ENCODE measurements at regions not wholly inside any gene's neighbourhood (a gene's known extent, or its start where the extent isn't known, plus 50 kb on each side); places are given as distances from the start of the nearest gene placed in this dataset.
"Not testable (repeated sequence)": the region's sequence is repeated elsewhere in the genome, so short reads cannot be mapped to it uniquely, and the experiment has no call there.

DNA sequence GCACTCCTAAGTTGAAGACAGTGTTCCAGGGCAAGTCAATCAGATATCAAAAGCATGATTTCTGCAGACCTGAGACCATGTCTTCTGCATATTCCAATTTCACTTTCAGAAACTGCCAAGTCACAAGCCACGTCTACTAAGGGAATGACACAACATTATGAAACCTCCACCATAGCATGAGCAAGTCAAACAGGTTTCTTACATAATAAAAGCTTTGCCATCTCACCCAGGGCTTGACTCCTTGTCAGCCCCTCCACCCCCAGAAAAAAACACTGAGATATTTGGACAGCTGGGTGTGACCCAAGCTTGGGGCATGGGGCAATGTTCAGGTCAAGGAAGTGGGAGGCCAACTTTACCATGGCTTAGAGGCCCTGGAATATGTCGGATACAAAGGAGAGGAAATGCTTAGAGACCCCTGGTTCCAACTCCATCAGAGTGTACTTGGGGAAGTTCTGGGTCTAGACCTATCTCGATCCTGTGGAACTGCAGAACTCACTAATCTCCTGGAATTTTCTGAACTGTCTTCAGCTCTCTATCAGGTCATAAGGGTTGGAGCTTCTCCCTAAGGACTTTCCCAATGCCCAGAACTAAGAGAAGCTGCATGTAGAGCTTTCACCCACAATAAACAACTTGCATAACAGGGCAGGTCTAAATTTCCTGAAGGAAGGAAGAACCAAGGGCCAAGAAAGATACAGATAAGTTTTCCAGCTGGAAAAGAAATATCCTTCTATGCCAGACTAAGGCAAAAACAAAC is 80.6 kb upstream of the NAMPT start:
- intact Hi-C loops (cut with DNase I): no loop called here
- Histone ChIP-seq H3K27ac (no peak overlapping the region), H3K4me1 (no peaks in the 10 kb centered on the region), H3K4me3 (no peak overlapping the region), H3K27me3 (no peaks in the 10 kb centered on the region), H3K36me3 (no peaks in the 10 kb centered on the region), H3K9me3 (no peaks in the 10 kb centered on the region)
- DNase-seq (no peak), ATAC-seq (peak; percentile 36 to 71 (median 50))
- no peak for TF ChIP-seq POLR2A (IDR thresholded peaks at IDR 0.05)
- 60% methylated on average over 3 of the region's 3 CpGs for WGBS (ENCODE audit: insufficient coverage, low coverage, low lambda C conversion rate, missing lambda C conversion rate)

DNA sequence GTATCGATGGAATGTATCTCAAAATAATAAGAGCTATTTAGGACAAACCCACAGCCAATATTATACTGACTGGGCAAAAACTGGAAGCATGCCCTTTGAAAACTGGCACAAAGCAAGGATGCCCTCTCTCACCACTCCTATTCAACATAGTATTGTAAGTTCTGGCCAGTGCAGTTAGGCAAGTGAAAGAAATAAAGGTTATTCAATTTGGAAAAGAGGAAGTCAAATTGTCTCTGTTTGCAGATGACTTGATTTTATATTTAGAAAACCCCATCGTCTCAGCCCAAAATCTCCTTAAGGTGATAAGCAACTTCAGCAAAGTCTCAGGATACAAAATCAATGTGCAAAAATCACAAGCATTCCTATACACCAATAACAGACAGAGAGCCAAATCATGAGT is 77.7 kb upstream of the NAMPT start:
- ATAC-seq; intact Hi-C loops (cut with DNase I); DNase-seq; H3K36me3 ChIP-seq; H3K4me1 ChIP-seq; H3K4me3 ChIP-seq; H3K9me3 ChIP-seq; H3K27ac ChIP-seq; H3K27me3 ChIP-seq: not testable (repeated sequence)
- WGBS (ENCODE audit: insufficient coverage, low coverage, low lambda C conversion rate, missing lambda C conversion rate): 56% methylated on average over 2 of the region's 2 CpGs

DNA sequence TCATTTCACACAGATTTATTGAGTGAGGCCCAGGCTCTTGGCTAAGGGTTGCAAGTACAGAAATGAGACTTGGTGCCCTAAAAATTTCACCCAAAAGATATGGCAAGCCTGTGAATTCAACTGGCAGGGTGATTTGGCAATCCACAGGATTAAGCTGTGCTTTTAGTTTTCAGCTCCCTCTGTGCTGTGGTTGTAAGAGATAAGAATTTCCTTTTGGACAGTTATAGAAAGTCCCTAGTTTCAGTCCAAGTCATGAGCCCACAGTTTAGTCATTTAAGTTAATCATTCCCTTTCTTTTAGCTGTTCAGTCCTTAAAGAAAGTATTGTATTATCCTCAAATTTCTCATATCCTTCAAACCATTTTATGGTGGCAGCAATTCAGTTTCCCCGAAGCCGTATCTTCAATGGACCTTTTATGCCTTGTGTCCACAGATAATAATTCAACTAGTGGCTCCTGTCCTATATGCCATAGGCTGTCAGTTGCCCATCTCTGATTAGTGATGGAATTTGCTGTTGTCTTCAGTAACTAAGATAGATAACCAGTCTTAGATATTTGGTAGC is 73.4 kb upstream of the NAMPT start:
- TF ChIP-seq, protein P1, sequence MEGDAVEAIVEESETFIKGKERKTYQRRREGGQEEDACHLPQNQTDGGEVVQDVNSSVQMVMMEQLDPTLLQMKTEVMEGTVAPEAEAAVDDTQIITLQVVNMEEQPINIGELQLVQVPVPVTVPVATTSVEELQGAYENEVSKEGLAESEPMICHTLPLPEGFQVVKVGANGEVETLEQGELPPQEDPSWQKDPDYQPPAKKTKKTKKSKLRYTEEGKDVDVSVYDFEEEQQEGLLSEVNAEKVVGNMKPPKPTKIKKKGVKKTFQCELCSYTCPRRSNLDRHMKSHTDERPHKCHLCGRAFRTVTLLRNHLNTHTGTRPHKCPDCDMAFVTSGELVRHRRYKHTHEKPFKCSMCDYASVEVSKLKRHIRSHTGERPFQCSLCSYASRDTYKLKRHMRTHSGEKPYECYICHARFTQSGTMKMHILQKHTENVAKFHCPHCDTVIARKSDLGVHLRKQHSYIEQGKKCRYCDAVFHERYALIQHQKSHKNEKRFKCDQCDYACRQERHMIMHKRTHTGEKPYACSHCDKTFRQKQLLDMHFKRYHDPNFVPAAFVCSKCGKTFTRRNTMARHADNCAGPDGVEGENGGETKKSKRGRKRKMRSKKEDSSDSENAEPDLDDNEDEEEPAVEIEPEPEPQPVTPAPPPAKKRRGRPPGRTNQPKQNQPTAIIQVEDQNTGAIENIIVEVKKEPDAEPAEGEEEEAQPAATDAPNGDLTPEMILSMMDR (IDR thresholded peaks at IDR 0.05): no peak
- no peak for TF ChIP-seq POLR2A (IDR thresholded peaks at IDR 0.05)
- peak overlapping the region in 1 of 3 donors; percentile 16 for H3K27ac ChIP-seq
- H3K27me3 ChIP-seq: no peaks in the 10 kb centered on the region
- 76% methylated on average over 2 of the region's 2 CpGs for WGBS (ENCODE audit: insufficient coverage, low coverage, low lambda C conversion rate, missing lambda C conversion rate)
- H3K4me3 ChIP-seq: no peak overlapping the region
- H3K4me1 ChIP-seq: no peaks in the 10 kb centered on the region
- DNase-seq (no peak), ATAC-seq (peak; percentile 43 to 87 (median 64))
- no peaks in the 10 kb centered on the region for H3K9me3 ChIP-seq
- H3K36me3 ChIP-seq: no peaks in the 10 kb centered on the region
- intact Hi-C loops (cut with DNase I): no loop called here

DNA sequence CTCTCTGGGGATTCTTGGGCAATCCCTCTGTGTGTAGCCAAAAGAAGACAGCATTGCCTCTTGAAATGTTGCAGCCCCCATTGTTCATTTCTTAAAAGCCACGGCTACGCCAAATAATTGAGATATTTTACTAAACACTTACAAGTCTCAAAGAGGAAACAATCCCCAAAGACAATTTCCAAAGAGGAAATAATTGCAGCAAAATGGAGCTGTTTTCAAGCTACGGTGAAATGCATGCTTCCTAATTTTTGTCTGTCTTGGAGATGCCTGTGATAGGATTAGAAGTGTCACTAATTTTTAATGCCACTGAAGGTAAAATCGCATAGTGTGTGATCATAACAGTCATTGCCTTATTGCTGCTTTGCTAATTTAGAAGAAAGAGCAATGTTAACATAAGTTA is 72.9 kb upstream of the NAMPT start:
- Histone ChIP-seq H3K4me1 (no peaks in the 10 kb centered on the region), H3K4me3 (no peak overlapping the region), H3K27me3 (no peaks in the 10 kb centered on the region), H3K27ac (peak overlapping the region in 1 of 3 donors; percentile 16), H3K9me3 (no peaks in the 10 kb centered on the region), H3K36me3 (no peaks in the 10 kb centered on the region)
- TF ChIP-seq, protein P1 (IDR thresholded peaks at IDR 0.05): no peak
- TF ChIP-seq POLR2A (IDR thresholded peaks at IDR 0.05): no peak
- 44% methylated on average over 4 of the region's 4 CpGs for WGBS (ENCODE audit: insufficient coverage, low coverage, low lambda C conversion rate, missing lambda C conversion rate)
- intact Hi-C loops (cut with DNase I): no loop called here
- ATAC-seq (no peak), DNase-seq (no peak)

DNA sequence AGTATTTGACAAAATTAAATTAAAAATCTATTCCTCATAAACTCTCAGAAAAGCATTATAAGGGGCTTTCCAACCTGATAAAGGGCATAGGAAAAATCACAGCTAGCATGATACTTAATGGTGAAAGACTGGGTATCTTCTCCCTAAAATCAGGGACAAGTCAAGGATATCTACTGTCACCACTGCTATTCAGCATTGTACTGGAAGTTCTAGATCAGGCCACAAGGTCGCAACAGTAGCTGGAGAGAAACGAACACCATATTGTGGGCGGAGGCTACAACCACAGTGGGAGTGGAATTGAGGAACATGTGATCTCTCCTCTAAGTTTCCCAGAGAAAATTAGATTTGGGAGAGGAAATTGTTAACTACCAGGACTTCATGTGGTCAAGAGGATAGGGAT is 70.0 kb upstream of the NAMPT start:
- no peak for ATAC-seq
- TF ChIP-seq POLR2A (IDR thresholded peaks at IDR 0.05): no peak
- TF ChIP-seq, protein P1 (IDR thresholded peaks at IDR 0.05): no peak
- no peak for DNase-seq
- no peaks in the 10 kb centered on the region for H3K27me3 ChIP-seq
- no peak overlapping the region for H3K27ac ChIP-seq
- H3K4me1 ChIP-seq: no peaks in the 10 kb centered on the region
- peaks cover 0 to 4% (median 0%) of the 10 kb centered on the region in 4 donors for H3K9me3 ChIP-seq
- intact Hi-C loops (cut with DNase I): no loop called here
- 75% methylated on average over 2 of the region's 3 CpGs for WGBS (ENCODE audit: insufficient coverage, low coverage, low lambda C conversion rate, missing lambda C conversion rate)
- no peaks in the 10 kb centered on the region for H3K36me3 ChIP-seq
- no peak overlapping the region for H3K4me3 ChIP-seq
